Mesothelial cell of epicardium (in vitro differentiated cells): ENCODE measurements at regions not wholly inside any gene's neighbourhood (a gene's known extent, or its start where the extent isn't known, plus 50 kb on each side); places are given as distances from the start of the nearest gene placed in this dataset.

Experiments used
- DNase-seq, 2 experiments: peaks; one replicate each; pipeline ENCODE4 v3.0.0; 2021; ENCODE audit warnings: low spot score in 2 of 2; ENCODE audit not compliant: unreplicated experiment in 2 of 2
- H3K27ac Mint-ChIP-seq: 2 replicates; pipeline ENCODE4 v1.8.0; 2021; ENCODE audit warnings: mixed read lengths
- H3K27me3 Mint-ChIP-seq: 2 replicates; pipeline ENCODE4 v1.8.0; 2021; ENCODE audit warnings: low read depth, mixed read lengths
- H3K36me3 Mint-ChIP-seq: 2 replicates; pipeline ENCODE4 v1.8.0; 2021; ENCODE audit warnings: mixed read lengths
- H3K4me1 Mint-ChIP-seq: 2 replicates; pipeline ENCODE4 v1.8.0; 2021; ENCODE audit warnings: mixed read lengths
- H3K4me3 Mint-ChIP-seq: 2 replicates; pipeline ENCODE4 v1.8.0; 2021; ENCODE audit warnings: mild to moderate bottlenecking, moderate library complexity, mixed read lengths
- H3K9me3 Mint-ChIP-seq: 2 replicates; pipeline ENCODE4 v1.8.0; 2021; ENCODE audit warnings: mixed read lengths
- CTCF ChIP-seq: fragments of 200-600 bp; sonication (generic); IDR thresholded peaks from one replicate; pipeline ENCODE4 v1.5.0; 2021; ENCODE audit warnings: antibody characterized with exemption; ENCODE audit not compliant: unreplicated experiment

- Mint-ChIP-seq H3K27me3 (no peaks in the 10 kb centered on the region), H3K36me3 (no peaks in the 10 kb centered on the region), H3K9me3 (peaks cover 30% of the 10 kb centered on the region), H3K4me3 (no peak overlapping the region), H3K4me1 (no peaks in the 10 kb centered on the region), H3K27ac (no peak overlapping the region)
- TF ChIP-seq CTCF, result no peak
- no peak for DNase-seq
Measured at GRCh38 chrX:40326186-40326965, 228.6 kb upstream of the BCOR start.

GRCh38 chrX:40325161-40325560 lies 227.4 kb upstream of the BCOR start:
- DNase-seq, result no peak
- Mint-ChIP-seq H3K27ac (no peak overlapping the region), H3K27me3 (no peaks in the 10 kb centered on the region), H3K9me3 (peaks cover 39% of the 10 kb centered on the region), H3K36me3 (peaks cover 4% of the 10 kb centered on the region), H3K4me1 (no peaks in the 10 kb centered on the region), H3K4me3 (no peak overlapping the region)
- TF ChIP-seq CTCF, result no peak

- no peak for TF ChIP-seq CTCF
- peaks cover 45% of the 10 kb centered on the region for H3K9me3 Mint-ChIP-seq
- H3K27ac Mint-ChIP-seq, result no peak overlapping the region
- no peak for DNase-seq
- no peaks in the 10 kb centered on the region for H3K4me1 Mint-ChIP-seq
- H3K4me3 Mint-ChIP-seq, result no peak overlapping the region
- H3K36me3 Mint-ChIP-seq, result peaks cover 4% of the 10 kb centered on the region
- no peaks in the 10 kb centered on the region for H3K27me3 Mint-ChIP-seq
Measured at GRCh38 chrX:40323977-40324376, 226.2 kb upstream of the BCOR start.

- Mint-ChIP-seq H3K27me3 (no peaks in the 10 kb centered on the region), H3K4me3 (no peak overlapping the region), H3K4me1 (no peaks in the 10 kb centered on the region), H3K9me3 (peaks cover 49% of the 10 kb centered on the region), H3K36me3 (peaks cover 4% of the 10 kb centered on the region), H3K27ac (no peak overlapping the region)
- no peak for TF ChIP-seq CTCF
- no peak for DNase-seq
Measured at GRCh38 chrX:40320819-40321218, 223.1 kb upstream of the BCOR start.

- no peak for TF ChIP-seq CTCF
- H3K36me3 Mint-ChIP-seq, result peaks cover 4% of the 10 kb centered on the region
Measured at GRCh38 chrX:40318801-40319200, 221.0 kb upstream of the BCOR start.

More at GRCh38 chrX:40318801-40319200, 221.0 kb upstream of the BCOR start:
- no peak overlapping the region for H3K27ac Mint-ChIP-seq
- no peak for DNase-seq
- H3K4me3 Mint-ChIP-seq, result no peak overlapping the region
- no peaks in the 10 kb centered on the region for H3K4me1 Mint-ChIP-seq
- H3K9me3 Mint-ChIP-seq, result peaks cover 48% of the 10 kb centered on the region
- no peaks in the 10 kb centered on the region for H3K27me3 Mint-ChIP-seq
